ENCODE measurements at regions not wholly inside any gene's neighbourhood (a gene's known extent, or its start where the extent isn't known, plus 50 kb on each side); places are given as distances from the start of the nearest gene placed in this dataset.

GRCh38 chr5:2261004-2261703, 378.4 kb upstream of the IRX4 start:
- H4K20me1 ChIP-seq (ENCODE audit: low read length), result no peaks in the 10 kb centered on the region
- ATAC-seq (no peak), DNase-seq (no peak)
- H3K4me2 ChIP-seq (ENCODE audit: low read length), result no peak overlapping the region
- H3K9me2 ChIP-seq (replicated peaks; ENCODE audit: low read length), result no peaks in the 10 kb centered on the region
- H3K79me2 ChIP-seq (ENCODE audit: low read length), result no peaks in the 10 kb centered on the region
- no peaks in the 10 kb centered on the region for H3K9me3 ChIP-seq (ENCODE audit: low read length)
- POLR2A ChIA-PET (ENCODE audit: unreplicated experiment), result no interaction called here
- CTCF ChIA-PET, result no interaction called here
- H3F3A ChIP-seq (ENCODE audit: low read length, unreplicated experiment), result no peaks in the 10 kb centered on the region
- H3K27ac ChIP-seq (ENCODE audit: low read length), result no peak overlapping the region
- no peak overlapping the region for H2AFZ ChIP-seq (ENCODE audit: low read length)
- H3K9ac ChIP-seq (ENCODE audit: low read length), result no peak overlapping the region
- TF ChIP-seq EZH2phosphoT487 (IDR thresholded peaks at IDR 0.05; ENCODE audit: borderline replicate concordance, low read length) (no peak), CTCF (conservative IDR thresholded peaks at IDR 0.05; ENCODE audit: low read depth, low read length) (no peak)
- H3K27me3 ChIP-seq (ENCODE audit: low read length), result no peaks in the 10 kb centered on the region; the same call in 1 of the 2 replicates
- intact Hi-C loops (cut with micrococcal nuclease), result no loop called here
- no TSS peak for BruUV-seq (replicated peaks)
- H3K4me1 ChIP-seq (ENCODE audit: insufficient read depth, low read length), result no peaks in the 10 kb centered on the region
- no peaks in the 10 kb centered on the region for H3K36me3 ChIP-seq (ENCODE audit: low read depth, low read length)
- H3K4me3 ChIP-seq (ENCODE audit: low read length), result no peak overlapping the region

- Histone ChIP-seq H3K27ac (ENCODE audit: low read length) (no peak overlapping the region), H3K36me3 (ENCODE audit: low read depth, low read length) (no peaks in the 10 kb centered on the region), H3K4me2 (ENCODE audit: low read length) (no peak overlapping the region), H3K4me3 (ENCODE audit: low read length) (no peak overlapping the region), H3K27me3 (ENCODE audit: low read length) (no peaks in the 10 kb centered on the region; the same call in 1 of the 2 replicates), H3K9me3 (ENCODE audit: low read length) (no peaks in the 10 kb centered on the region), H3K4me1 (ENCODE audit: insufficient read depth, low read length) (no peaks in the 10 kb centered on the region), H2AFZ (ENCODE audit: low read length) (no peak overlapping the region), H3F3A (ENCODE audit: low read length, unreplicated experiment) (no peaks in the 10 kb centered on the region), H3K9me2 (replicated peaks; ENCODE audit: low read length) (no peaks in the 10 kb centered on the region), H4K20me1 (ENCODE audit: low read length) (no peaks in the 10 kb centered on the region), H3K9ac (ENCODE audit: low read length) (no peak overlapping the region), H3K79me2 (ENCODE audit: low read length) (no peaks in the 10 kb centered on the region)
- ChIA-PET POLR2A (ENCODE audit: unreplicated experiment) (no interaction called here), CTCF (no interaction called here)
- ATAC-seq (no peak), DNase-seq (no peak)
- intact Hi-C loops (cut with micrococcal nuclease), result no loop called here
- BruUV-seq (replicated peaks), result no TSS peak
- TF ChIP-seq EZH2 (IDR thresholded peaks at IDR 0.05; ENCODE audit: low read length, unreplicated experiment) (no peak), CTCF (conservative IDR thresholded peaks at IDR 0.05; ENCODE audit: low read depth, low read length) (no peak), EZH2phosphoT487 (IDR thresholded peaks at IDR 0.05; ENCODE audit: borderline replicate concordance, low read length) (no peak)
These were observed 377.7 kb upstream of the IRX4 start for GRCh38 chr5:2260211-2261003.
